H9 (cell line): ENCODE measurements at regions not wholly inside any gene's neighbourhood (a gene's known extent, or its start where the extent isn't known, plus 50 kb on each side); places are given as distances from the start of the nearest gene placed in this dataset.
A peak's percentile ranks its signal among the peaks of the same experiment; 100 is the strongest.

Source experiments
- DNase-seq: peaks from one replicate; pipeline ENCODE4 v3.0.0-alpha.2; 2017
- H2AFZ ChIP-seq: one replicate; pipeline ENCODE4 v1.6.1; 2013; ENCODE audit warnings: mild to moderate bottlenecking, low read length, control low read depth, moderate library complexity
- H2AK5ac ChIP-seq: 2 replicates; pipeline ENCODE4 v1.6.1; 2013; ENCODE audit warnings: low read length, control low read depth, mixed read lengths; ENCODE audit not compliant: insufficient read length
- H2BK120ac ChIP-seq: one replicate; pipeline ENCODE4 v1.6.1; 2013; ENCODE audit warnings: low read depth, mild to moderate bottlenecking, low read length, control low read depth, inconsistent platforms; ENCODE audit not compliant: poor library complexity, severe bottlenecking
- H2BK12ac ChIP-seq: 2 replicates; pipeline ENCODE4 v1.6.1; 2013; ENCODE audit warnings: low read length, control low read depth, mixed read lengths, low read depth; ENCODE audit not compliant: insufficient read length
- H2BK15ac ChIP-seq: 2 replicates; pipeline ENCODE4 v1.6.1; 2013; ENCODE audit warnings: low read depth, low read length, control low read depth
- H2BK20ac ChIP-seq: one replicate; pipeline ENCODE4 v1.6.1; 2013; ENCODE audit warnings: low read depth, mild to moderate bottlenecking, low read length, control low read depth, inconsistent platforms; ENCODE audit not compliant: poor library complexity, severe bottlenecking
- H2BK5ac ChIP-seq: 2 replicates; pipeline ENCODE4 v1.6.1; 2013; ENCODE audit warnings: low read length, control low read depth, mixed read lengths; ENCODE audit not compliant: insufficient read length
- H3K14ac ChIP-seq: 2 replicates; pipeline ENCODE4 v1.6.1; 2013; ENCODE audit warnings: low read length, control low read depth; ENCODE audit not compliant: insufficient read depth
- H3K18ac ChIP-seq: 2 replicates; pipeline ENCODE4 v1.6.1; 2013; ENCODE audit warnings: low read depth, mild to moderate bottlenecking, mixed read lengths, low read length, control low read depth; ENCODE audit not compliant: insufficient read length
- H3K23ac ChIP-seq: 2 replicates; pipeline ENCODE4 v1.6.1; 2013; ENCODE audit warnings: low read length, control low read depth, mixed read lengths, low read depth; ENCODE audit not compliant: insufficient read length
- H3K23me2 ChIP-seq: 2 replicates; pipeline ENCODE4 v1.6.1; 2013; ENCODE audit warnings: low read depth, mild to moderate bottlenecking, mixed read lengths, low read length, control low read depth; ENCODE audit not compliant: insufficient read length, poor library complexity, severe bottlenecking
- H3K27ac ChIP-seq: 2 replicates; pipeline ENCODE4 v1.5.1; 2013; ENCODE audit warnings: low read length, control low read depth, mixed read lengths, low read depth; ENCODE audit not compliant: insufficient read length
- H3K27me3 ChIP-seq: 2 replicates; pipeline ENCODE4 v1.6.1; 2013; ENCODE audit warnings: low read length, control low read depth, inconsistent platforms; ENCODE audit not compliant: insufficient read depth
- H3K4ac ChIP-seq: 2 replicates; pipeline ENCODE4 v1.6.1; 2013; ENCODE audit warnings: low read depth, mild to moderate bottlenecking, control low read depth, inconsistent platforms, low read length, moderate library complexity
- H3K4me1 ChIP-seq: 2 replicates; pipeline ENCODE4 v1.6.1; 2013; ENCODE audit warnings: low read length, control low read depth, inconsistent platforms; ENCODE audit not compliant: insufficient read depth
- H3K4me2 ChIP-seq: 2 replicates; pipeline ENCODE4 v1.6.1; 2013; ENCODE audit warnings: low read length, control low read depth, mixed read lengths; ENCODE audit not compliant: insufficient read length, insufficient read depth
- H3K56ac ChIP-seq: 2 replicates; pipeline ENCODE4 v1.6.1; 2013; ENCODE audit warnings: low read depth, mild to moderate bottlenecking, mixed read lengths, low read length, control low read depth; ENCODE audit not compliant: insufficient read length
- H3K79me1 ChIP-seq: 2 replicates; pipeline ENCODE4 v1.6.1; 2013; ENCODE audit warnings: low read depth, mild to moderate bottlenecking, moderate library complexity, low read length, control low read depth, inconsistent platforms; ENCODE audit not compliant: insufficient read depth, poor library complexity, severe bottlenecking
- H3K79me2 ChIP-seq: 2 replicates; pipeline ENCODE4 v1.6.1; 2013; ENCODE audit warnings: low read length, control low read depth, inconsistent platforms; ENCODE audit not compliant: insufficient read depth
- H3K9ac ChIP-seq: 2 replicates; pipeline ENCODE4 v1.6.1; 2013; ENCODE audit warnings: low read length, control low read depth, mixed read lengths; ENCODE audit not compliant: insufficient read length; ENCODE audit errors: extremely low read depth
- H3K9me3 ChIP-seq: one replicate; pipeline ENCODE4 v1.6.1; 2013; ENCODE audit warnings: low read depth, low read length, inconsistent platforms; ENCODE audit not compliant: control insufficient read depth
- H3T11ph ChIP-seq: one replicate; pipeline ENCODE4 v1.6.1; 2013; ENCODE audit warnings: mild to moderate bottlenecking, low read length, control low read depth, inconsistent platforms
- H4K20me1 ChIP-seq: one replicate; pipeline ENCODE4 v1.6.1; 2013; ENCODE audit not compliant: control insufficient read depth, insufficient read length, insufficient read depth
- H4K5ac ChIP-seq: 2 replicates; pipeline ENCODE4 v1.6.1; 2013; ENCODE audit warnings: low read depth, mild to moderate bottlenecking, mixed read lengths, low read length, control low read depth; ENCODE audit not compliant: insufficient read length
- H4K8ac ChIP-seq: replicated peaks from 2 replicates; pipeline ENCODE4 v1.6.1; 2013; ENCODE audit warnings: low read length, control low read depth, mixed read lengths, low read depth; ENCODE audit not compliant: insufficient read length
- H4K91ac ChIP-seq: 2 replicates; pipeline ENCODE4 v1.6.1; 2013; ENCODE audit warnings: low read depth, mild to moderate bottlenecking, moderate library complexity, mixed read lengths, low read length, control low read depth; ENCODE audit not compliant: insufficient read length
- H3K27ac Mint-ChIP-seq, 3 experiments: 2 replicates in 2 of 3; 3 replicates in 1 of 3; pipeline ENCODE4 v1.8.0; 2020 to 2021; ENCODE audit warnings: mixed read lengths in 3 of 3, mild to moderate bottlenecking in 1 of 3, moderate library complexity in 1 of 3
- H3K27me3 Mint-ChIP-seq: 2 replicates; pipeline ENCODE4 v1.8.0; 2021; ENCODE audit warnings: low read depth, mild to moderate bottlenecking, moderate library complexity, mixed read lengths
- H3K36me3 Mint-ChIP-seq, 3 experiments: 2 replicates in 2 of 3; 3 replicates in 1 of 3; pipeline ENCODE4 v1.8.0; 2020 to 2021; ENCODE audit warnings: low read depth in 3 of 3, mixed read lengths in 3 of 3; ENCODE audit not compliant: insufficient read depth in 1 of 3
- H3K4me1 Mint-ChIP-seq, 2 experiments: 2 replicates each; pipeline ENCODE4 v1.8.0; 2020; ENCODE audit warnings: mixed read lengths in 2 of 2
- H3K4me3 Mint-ChIP-seq, 2 experiments: 2 replicates in 1 of 2; 3 replicates in 1 of 2; pipeline ENCODE4 v1.8.0; 2020 to 2021; ENCODE audit warnings: mild to moderate bottlenecking in 2 of 2, mixed read lengths in 2 of 2, moderate library complexity in 1 of 2
- H3K9me3 Mint-ChIP-seq, 2 experiments: 2 replicates in 1 of 2; 3 replicates in 1 of 2; pipeline ENCODE4 v1.8.0; 2020; ENCODE audit warnings: mild to moderate bottlenecking in 2 of 2, mixed read lengths in 2 of 2, moderate library complexity in 1 of 2
- WGBS: extraction: QIAGEN DNeasy Blood & Tissue Kit; methylation state at CpG from one replicate; pipeline ENCODE4 v1.1.7; 2013; ENCODE audit warnings: missing lambda C conversion rate, low lambda C conversion rate, mixed read lengths; ENCODE audit not compliant: insufficient read length; ENCODE audit errors: extremely low coverage; 5-methylcytosine and 5-hydroxymethylcytosine counted together
- TF ChIP-seq, protein P1 (sequence below): fragments of 200-600 bp; sonication (generic); conservative IDR thresholded peaks from 3 replicates; pipeline ENCODE4 v1.8.0; 2021; ENCODE audit warnings: antibody characterized with exemption, mild to moderate bottlenecking

- WGBS: no CpG with 5 or more reads among the region's 4 CpGs
- Histone ChIP-seq H3K18ac (no peak overlapping the region), H2BK120ac (no peak overlapping the region), H2BK12ac (no peak overlapping the region), H3K27me3 (no peaks in the 10 kb centered on the region), H3K56ac (no peak overlapping the region), H2AK5ac (no peak overlapping the region), H3K14ac (no peak overlapping the region), H2BK15ac (no peak overlapping the region), H3K4me2 (no peak overlapping the region), H3K4ac (no peak overlapping the region), H2BK5ac (no peak overlapping the region), H3K23me2 (no peaks in the 10 kb centered on the region), H4K20me1 (no peaks in the 10 kb centered on the region), H2BK20ac (no peak overlapping the region), H3K79me1 (no peaks in the 10 kb centered on the region), H2AFZ (no peak overlapping the region), H3T11ph (no peak overlapping the region), H3K9ac (no peak overlapping the region), H4K91ac (no peak overlapping the region), H4K5ac (no peak overlapping the region), H3K23ac (no peak overlapping the region), H3K79me2 (no peaks in the 10 kb centered on the region), H4K8ac (no peak overlapping the region), H3K27ac (no peak overlapping the region), H3K4me1 (no peaks in the 10 kb centered on the region), H3K9me3 (no peaks in the 10 kb centered on the region)
- TF ChIP-seq, protein P1, sequence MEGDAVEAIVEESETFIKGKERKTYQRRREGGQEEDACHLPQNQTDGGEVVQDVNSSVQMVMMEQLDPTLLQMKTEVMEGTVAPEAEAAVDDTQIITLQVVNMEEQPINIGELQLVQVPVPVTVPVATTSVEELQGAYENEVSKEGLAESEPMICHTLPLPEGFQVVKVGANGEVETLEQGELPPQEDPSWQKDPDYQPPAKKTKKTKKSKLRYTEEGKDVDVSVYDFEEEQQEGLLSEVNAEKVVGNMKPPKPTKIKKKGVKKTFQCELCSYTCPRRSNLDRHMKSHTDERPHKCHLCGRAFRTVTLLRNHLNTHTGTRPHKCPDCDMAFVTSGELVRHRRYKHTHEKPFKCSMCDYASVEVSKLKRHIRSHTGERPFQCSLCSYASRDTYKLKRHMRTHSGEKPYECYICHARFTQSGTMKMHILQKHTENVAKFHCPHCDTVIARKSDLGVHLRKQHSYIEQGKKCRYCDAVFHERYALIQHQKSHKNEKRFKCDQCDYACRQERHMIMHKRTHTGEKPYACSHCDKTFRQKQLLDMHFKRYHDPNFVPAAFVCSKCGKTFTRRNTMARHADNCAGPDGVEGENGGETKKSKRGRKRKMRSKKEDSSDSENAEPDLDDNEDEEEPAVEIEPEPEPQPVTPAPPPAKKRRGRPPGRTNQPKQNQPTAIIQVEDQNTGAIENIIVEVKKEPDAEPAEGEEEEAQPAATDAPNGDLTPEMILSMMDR: no peak
- H3K27me3 Mint-ChIP-seq: peaks cover 17% of the 10 kb centered on the region
- peaks cover 8 to 38% of the 10 kb centered on the region in 2 experiments for H3K4me1 Mint-ChIP-seq
- H3K9me3 Mint-ChIP-seq: no peaks in the 10 kb centered on the region
- no peak overlapping the region; a peak in 1 of 7 replicates for H3K27ac Mint-ChIP-seq
- no peaks in the 10 kb centered on the region for H3K36me3 Mint-ChIP-seq
- H3K4me3 Mint-ChIP-seq: no peak overlapping the region
- DNase-seq: peak; percentile 15
Observed at GRCh38 chr4:8703401-8703696, 110.8 kb downstream of the CPZ start.
